Sciatic nerve (tissue), 2 donors: ENCODE measurements at regions not wholly inside any gene's neighbourhood (a gene's known extent, or its start where the extent isn't known, plus 50 kb on each side); places are given as distances from the start of the nearest gene placed in this dataset.

ENCODE experiments used
- ATAC-seq: fragments of 200-7000 bp; cut with Tn5 transposase; one replicate; pipeline ENCODE4 v1.9.1; 2020; ENCODE audit warnings: mild to moderate bottlenecking, moderate library complexity
- DNase-seq: peaks from one replicate; pipeline ENCODE4 v3.0.0-alpha.2; 2020; ENCODE audit warnings: low spot score
- intact Hi-C: fragments of 100-400 bp; cut with DNase I; formaldehyde crosslinking; loops from one replicate; pipeline ENCODE4 v1.14.2; 2022
- donor health status: DM: no; HTN: no; CAD: no.
- donor health status: DM: no; HTN: no; CAD: no.

DNA sequence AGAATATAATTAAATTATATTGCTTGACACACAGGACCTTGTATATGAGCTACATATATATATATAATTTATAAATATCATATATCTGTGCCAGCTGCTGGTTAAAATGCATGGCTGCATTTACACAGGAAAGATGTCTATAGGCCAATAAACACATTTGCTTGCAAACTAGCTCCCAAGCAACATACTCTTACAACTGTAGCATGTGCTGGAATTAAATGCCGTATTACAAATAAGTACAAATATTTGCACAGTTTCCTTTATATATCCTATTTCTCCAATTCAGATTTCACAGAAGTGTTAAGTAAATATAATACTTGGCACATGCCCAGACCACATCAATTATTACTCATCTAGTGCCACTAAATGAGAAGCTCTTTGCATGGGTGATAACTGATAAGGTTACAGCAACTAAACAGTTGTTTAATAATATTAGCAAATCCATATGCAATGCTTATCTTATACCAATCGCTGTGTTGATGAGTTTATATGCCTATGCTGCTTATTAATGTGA lies 66.7 kb upstream of the E2F7 start:
- intact Hi-C loops = no loop called here
- no peak for ATAC-seq

DNA sequence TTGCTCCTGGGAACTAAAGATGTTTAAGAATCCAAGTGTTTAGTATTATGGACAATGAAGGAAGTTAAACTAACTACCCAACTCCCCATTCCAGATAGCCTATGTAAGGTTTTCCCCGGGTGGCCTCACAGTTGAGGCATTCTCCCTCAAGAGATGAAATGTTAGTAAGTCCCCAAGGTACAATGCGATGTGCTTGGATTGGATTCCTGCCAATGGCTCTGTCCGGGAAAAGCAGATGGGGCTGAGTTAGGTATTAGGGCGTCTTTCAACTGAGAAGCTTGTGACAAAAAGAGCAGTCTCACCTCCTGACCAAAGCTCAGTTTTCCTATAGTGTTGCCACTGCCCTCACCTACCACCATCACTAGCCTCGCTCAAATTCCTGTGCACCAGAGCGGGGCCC lies 64.8 kb upstream of the E2F7 start:
- intact Hi-C loops = no loop called here
- no peak for ATAC-seq
- DNase-seq = no peak

More for the DNA sequence above, 66.7 kb upstream of the E2F7 start:
- no peak for DNase-seq

DNA sequence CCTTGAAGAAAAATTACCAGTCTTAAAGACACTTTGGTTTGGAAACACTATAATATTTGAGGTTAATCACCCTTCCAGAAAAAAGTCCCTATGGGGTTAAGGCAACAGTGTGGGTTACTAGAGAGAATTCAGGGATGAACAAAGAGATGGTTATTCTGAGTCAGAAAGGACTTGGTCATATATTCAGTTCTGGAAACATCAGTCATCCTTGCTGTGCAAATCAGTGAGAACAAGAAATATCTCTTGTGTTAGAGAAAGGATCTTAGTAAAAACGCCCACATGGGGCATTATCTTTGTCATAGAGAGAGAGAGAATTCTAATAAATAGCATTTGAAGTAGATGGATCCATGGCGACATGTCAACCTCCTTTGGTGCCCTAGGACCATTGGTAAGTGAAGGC lies 59.4 kb upstream of the E2F7 start:
- DNase-seq (no peak), ATAC-seq (no peak)
- intact Hi-C loops = no loop called here

DNA sequence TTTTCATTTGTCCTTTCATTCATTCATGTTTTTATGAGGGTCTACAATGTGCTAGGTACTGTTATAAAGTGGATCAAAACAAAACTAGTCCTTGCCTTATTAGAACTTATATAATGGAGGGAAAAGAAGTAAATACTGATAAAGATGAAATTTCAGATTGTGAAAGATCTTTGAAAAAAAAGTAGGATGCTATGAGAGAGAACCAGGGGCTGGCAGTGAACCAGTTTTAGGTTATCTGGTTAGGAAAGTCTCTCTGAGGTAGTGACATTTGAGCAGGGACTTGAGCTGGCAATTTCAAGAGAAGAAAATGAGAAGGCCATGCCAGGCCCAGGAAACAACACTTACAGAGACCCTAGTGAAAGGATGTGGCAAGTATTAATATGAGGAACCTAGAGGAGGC lies 57.3 kb upstream of the E2F7 start:
- intact Hi-C loops = no loop called here
- no peak for ATAC-seq

DNA sequence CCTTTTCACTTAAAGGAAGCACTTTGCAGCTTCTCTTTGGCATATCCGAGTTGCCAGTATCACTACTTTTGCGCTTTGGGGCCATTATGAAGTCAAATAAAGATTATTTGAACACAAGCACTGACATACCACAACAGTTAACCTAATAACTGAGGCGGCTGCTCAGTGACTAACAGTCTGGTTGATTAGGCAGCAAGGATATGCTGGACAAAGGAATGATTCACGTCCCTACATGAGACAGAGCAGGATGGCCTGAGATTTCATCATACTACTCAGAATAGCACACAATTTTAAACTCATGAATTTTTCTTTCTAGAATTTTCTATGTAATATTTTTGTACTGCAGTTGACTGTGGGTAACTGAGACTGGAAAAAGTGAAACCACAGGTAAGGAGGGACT lies 56.9 kb upstream of the E2F7 start:
- intact Hi-C loops = no loop called here
- DNase-seq = no peak
- no peak for ATAC-seq

More for the DNA sequence above, 57.3 kb upstream of the E2F7 start:
- no peak for DNase-seq

DNA sequence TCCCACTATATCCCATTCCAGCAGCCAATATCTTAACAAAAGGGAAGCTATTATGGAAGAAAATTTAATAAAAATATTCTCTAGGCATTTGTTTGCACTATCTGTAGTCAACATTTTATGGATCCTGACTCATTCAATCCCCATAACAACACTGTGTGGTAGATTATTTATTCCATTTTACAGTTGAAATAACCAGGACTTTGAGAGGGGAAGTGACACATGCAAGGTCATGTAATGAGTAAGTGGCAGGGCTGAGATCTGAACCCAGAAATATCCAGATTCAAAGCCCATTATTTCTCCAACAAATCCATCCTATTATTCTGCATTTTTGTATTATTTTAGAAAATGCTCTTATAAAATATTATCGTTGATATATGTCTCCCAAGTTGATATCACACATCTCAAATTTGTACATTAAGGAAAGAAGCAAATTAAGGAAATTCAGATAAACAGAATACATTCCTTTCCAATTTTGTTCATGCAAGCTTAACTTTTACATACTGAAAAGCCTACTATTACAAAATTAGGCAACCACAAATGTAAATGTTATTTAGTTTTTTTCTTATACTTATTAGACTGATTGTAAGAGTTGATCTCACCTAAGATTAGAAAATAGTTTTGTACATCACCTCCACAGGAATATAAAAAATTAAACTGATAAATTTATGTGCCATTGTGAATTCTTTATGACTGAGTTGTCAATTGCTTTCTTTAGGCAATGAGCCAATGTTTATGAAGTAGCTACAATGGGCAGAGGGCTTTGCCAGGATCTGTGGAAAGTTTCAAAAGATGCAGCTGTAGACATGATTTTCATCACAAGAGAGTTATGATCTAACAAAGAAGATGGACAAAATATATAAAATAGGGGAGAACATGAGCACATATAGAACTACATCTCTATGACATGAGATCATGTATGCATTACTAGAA lies 55.1 kb upstream of the E2F7 start:
- DNase-seq (no peak), ATAC-seq (no peak)
- intact Hi-C loops = no loop called here

DNA sequence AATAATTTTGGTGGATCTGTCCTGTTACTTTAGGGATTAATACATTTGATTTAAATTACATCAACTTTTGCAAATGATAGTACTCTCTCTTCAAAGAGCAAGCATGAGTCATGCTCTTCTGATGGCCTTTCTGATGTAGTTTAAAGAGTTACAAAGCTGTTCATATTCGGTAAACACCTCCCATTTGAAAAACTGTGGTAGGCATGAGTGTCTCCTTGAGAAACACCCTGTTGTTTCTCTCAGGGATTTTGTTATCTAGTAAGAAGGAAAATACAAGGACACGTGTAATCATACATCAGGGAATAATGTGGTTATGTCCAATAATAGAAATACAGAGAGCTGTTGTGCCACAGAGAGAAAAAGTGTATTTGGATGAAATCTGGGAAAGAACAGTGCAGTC lies 53.3 kb upstream of the E2F7 start:
- no peak for DNase-seq
- intact Hi-C loops = no loop called here
- no peak for ATAC-seq

DNA sequence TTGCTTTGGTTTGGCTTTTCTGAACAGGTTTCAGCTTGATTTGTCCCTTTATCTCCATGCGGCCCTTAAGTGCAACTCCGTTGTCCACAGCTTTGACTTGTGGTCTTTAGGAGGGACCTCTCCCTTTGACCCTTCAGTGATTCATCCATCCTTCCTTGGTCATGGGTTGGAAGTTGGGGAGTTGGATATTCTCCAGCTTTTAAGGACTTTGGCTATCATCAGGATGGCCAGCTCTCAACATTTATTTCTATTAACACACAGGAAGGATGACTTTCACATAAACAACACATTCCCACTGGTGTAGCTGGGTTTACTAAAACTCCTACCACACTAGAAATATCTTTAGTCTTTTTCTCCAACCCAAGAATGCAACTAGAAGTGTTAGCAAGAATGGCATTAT lies 50.9 kb upstream of the E2F7 start:
- no peak for ATAC-seq
- no peak for DNase-seq
- intact Hi-C loops = no loop called here

DNA sequence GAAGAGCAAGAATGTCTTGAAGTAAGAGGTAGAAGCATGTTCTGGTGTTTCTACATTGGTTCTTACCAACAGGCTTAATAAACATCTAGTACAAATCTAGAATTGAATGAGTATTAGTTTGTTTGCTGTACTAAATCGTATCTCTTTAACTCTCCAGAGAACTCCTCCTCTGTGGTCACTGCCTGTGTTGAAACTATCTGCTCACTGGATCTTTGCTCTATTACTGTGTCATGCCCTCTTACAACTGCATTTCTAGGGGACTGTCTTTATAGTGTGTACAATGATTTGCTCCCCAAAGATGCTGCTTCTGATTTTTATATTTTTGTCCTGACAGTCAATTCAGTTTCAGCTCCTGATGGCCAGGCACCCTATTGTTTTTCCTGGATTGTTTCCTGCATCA lies 50.1 kb upstream of the E2F7 start:
- intact Hi-C loops = no loop called here
- no peak for ATAC-seq
- DNase-seq = no peak
